ENCODE measurements at regions not wholly inside any gene's neighbourhood (a gene's known extent, or its start where the extent isn't known, plus 50 kb on each side); places are given as distances from the start of the nearest gene placed in this dataset.

DNA sequence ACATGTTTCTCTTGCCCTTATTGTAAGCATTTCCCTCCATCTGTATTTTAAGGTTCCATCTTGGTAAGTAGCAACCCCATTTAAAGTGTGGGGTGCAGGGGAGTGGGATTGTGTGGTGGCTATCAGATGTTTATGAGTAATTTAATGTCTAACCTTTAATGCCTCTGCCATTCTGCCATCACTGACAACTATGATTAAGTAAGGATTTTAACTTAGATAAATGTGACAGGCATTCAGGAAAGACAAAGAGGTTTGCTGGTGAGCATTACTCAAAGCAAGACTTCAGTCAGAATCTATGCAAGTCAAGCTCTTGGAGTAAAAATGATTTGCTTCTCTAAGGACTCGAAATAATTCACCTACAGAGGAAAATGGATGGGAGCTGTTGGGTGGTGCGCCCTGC is 143.0 kb downstream of the NXNL2 start:
- TF ChIP-seq, protein P1, sequence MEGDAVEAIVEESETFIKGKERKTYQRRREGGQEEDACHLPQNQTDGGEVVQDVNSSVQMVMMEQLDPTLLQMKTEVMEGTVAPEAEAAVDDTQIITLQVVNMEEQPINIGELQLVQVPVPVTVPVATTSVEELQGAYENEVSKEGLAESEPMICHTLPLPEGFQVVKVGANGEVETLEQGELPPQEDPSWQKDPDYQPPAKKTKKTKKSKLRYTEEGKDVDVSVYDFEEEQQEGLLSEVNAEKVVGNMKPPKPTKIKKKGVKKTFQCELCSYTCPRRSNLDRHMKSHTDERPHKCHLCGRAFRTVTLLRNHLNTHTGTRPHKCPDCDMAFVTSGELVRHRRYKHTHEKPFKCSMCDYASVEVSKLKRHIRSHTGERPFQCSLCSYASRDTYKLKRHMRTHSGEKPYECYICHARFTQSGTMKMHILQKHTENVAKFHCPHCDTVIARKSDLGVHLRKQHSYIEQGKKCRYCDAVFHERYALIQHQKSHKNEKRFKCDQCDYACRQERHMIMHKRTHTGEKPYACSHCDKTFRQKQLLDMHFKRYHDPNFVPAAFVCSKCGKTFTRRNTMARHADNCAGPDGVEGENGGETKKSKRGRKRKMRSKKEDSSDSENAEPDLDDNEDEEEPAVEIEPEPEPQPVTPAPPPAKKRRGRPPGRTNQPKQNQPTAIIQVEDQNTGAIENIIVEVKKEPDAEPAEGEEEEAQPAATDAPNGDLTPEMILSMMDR (IDR thresholded peaks at IDR 0.05; ENCODE audit: insufficient read depth, low read depth, low read length), result no peak
- no peak for TF ChIP-seq EZH2 (IDR thresholded peaks at IDR 0.05; ENCODE audit: insufficient read depth, low read length)

Data from astrocyte (in vitro differentiated cells and primary cell).